ENCODE measurements at regions not wholly inside any gene's neighbourhood (a gene's known extent, or its start where the extent isn't known, plus 50 kb on each side); places are given as distances from the start of the nearest gene placed in this dataset.

DNA sequence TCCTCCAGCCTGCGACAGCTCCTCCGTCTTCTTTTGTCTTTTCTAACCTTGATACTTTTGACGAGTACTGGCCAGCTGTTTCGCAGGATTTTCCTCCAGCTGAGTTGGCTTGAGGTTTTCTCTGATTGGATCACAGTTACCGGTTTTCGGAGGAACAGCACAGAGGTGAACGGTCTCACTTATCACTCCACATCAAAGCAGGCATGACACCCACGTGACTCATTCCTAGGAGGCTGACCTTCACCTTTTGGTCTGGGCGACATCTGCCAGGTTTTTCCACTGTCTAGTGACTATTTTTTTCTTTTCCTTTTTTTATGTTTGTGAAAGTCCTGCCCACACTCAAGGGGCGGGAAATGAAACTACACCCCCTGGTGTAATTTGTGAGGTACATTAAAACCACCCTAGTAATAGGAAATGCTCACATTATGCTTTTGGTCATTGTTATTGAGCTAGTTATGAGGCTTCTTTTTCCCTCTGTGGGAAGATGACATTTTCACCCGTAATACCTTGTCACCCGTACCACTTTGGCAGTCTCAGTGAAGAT is 319.2 kb downstream of the GADD45G start:
- DNase-seq (ENCODE audit: low read depth, low spot score) (no peak), FAIRE-seq (no peak), ATAC-seq (no peak)
- Histone ChIP-seq H3K27me3 (replicated peaks in 1 of 2; ENCODE audit: control insufficient read depth in 2 of 2, insufficient read depth in 2 of 2, low read length in 1 of 2) (peaks cover 1 to 4% of the 10 kb centered on the region in 2 experiments; a peak in 3 of 4 replicates), H2AFZ (ENCODE audit: control insufficient read depth, low read depth, low read length) (no peak overlapping the region), H3K9ac (ENCODE audit: control insufficient read depth, insufficient read depth, low read length) (no peak overlapping the region), H3K36me3 (ENCODE audit: control insufficient read depth in 2 of 2, insufficient read depth in 2 of 2, low read length in 1 of 2) (no peaks in the 10 kb centered on the region), H3K4me1 (ENCODE audit: control insufficient read depth, insufficient read depth, low read length) (no peaks in the 10 kb centered on the region), H3K79me2 (ENCODE audit: control insufficient read depth, insufficient read depth, low read length) (no peaks in the 10 kb centered on the region), H3K4me3 (no peak overlapping the region), H3K4me2 (ENCODE audit: control insufficient read depth, insufficient read depth) (no peak overlapping the region), H4K20me1 (ENCODE audit: control insufficient read depth, insufficient read depth) (no peaks in the 10 kb centered on the region), H3K9me3 (replicated peaks; ENCODE audit: control insufficient read depth, insufficient read depth, low read length) (no peaks in the 10 kb centered on the region), H3K27ac (ENCODE audit: control insufficient read depth, insufficient read depth) (no peak overlapping the region)
- CTCF ChIA-PET, result interaction anchor here (0.7 to 1.9 kb wide), 4 partner anchors 10 to 326 kb away, joined by 3 to 12 read pairs (median 4); no protein-coding TSS in a partner anchor
- TF ChIP-seq, protein P1, sequence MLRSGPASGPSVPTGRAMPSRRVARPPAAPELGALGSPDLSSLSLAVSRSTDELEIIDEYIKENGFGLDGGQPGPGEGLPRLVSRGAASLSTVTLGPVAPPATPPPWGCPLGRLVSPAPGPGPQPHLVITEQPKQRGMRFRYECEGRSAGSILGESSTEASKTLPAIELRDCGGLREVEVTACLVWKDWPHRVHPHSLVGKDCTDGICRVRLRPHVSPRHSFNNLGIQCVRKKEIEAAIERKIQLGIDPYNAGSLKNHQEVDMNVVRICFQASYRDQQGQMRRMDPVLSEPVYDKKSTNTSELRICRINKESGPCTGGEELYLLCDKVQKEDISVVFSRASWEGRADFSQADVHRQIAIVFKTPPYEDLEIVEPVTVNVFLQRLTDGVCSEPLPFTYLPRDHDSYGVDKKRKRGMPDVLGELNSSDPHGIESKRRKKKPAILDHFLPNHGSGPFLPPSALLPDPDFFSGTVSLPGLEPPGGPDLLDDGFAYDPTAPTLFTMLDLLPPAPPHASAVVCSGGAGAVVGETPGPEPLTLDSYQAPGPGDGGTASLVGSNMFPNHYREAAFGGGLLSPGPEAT (IDR thresholded peaks at IDR 0.05; ENCODE audit: low read depth), result no peak
- TF ChIP-seq ZNF274 (IDR thresholded peaks at IDR 0.05; ENCODE audit: insufficient read depth, insufficient read length) (no peak), MYB (IDR thresholded peaks at IDR 0.05; ENCODE audit: borderline replicate concordance, low read depth, low read length) (no peak), RAD51 (IDR thresholded peaks at IDR 0.05) (peak; percentile 27; the same call in 1 of the 2 replicates), SMC3 (IDR thresholded peaks at IDR 0.05; ENCODE audit: borderline replicate concordance, low read length) (peak; percentile 19; the same call in 1 of the 2 replicates), IKZF1 (conservative IDR thresholded peaks at IDR 0.05) (0 out of 2 replicates have a peak, but pooled peaks have one; percentile 12), NR2F1 (conservative IDR thresholded peaks at IDR 0.05) (peak; percentile 48; the same call in 1 of the 2 replicates), SUZ12 (IDR thresholded peaks at IDR 0.05; ENCODE audit: unreplicated experiment) (no peak), ZNF384 (IDR thresholded peaks at IDR 0.05; ENCODE audit: borderline replicate concordance, low read depth, low read length) (0 out of 2 replicates have a peak, but pooled peaks have one; percentile 11), RUNX3 (IDR thresholded peaks at IDR 0.05; ENCODE audit: low read length) (peak; percentile 6; the same call in 1 of the 2 replicates), RAD21 (IDR thresholded peaks at IDR 0.05; ENCODE audit: insufficient read depth, low read depth, low read length) (peak; percentile 29; the same call in 1 of the 2 replicates)
- TF ChIP-seq, protein P2, sequence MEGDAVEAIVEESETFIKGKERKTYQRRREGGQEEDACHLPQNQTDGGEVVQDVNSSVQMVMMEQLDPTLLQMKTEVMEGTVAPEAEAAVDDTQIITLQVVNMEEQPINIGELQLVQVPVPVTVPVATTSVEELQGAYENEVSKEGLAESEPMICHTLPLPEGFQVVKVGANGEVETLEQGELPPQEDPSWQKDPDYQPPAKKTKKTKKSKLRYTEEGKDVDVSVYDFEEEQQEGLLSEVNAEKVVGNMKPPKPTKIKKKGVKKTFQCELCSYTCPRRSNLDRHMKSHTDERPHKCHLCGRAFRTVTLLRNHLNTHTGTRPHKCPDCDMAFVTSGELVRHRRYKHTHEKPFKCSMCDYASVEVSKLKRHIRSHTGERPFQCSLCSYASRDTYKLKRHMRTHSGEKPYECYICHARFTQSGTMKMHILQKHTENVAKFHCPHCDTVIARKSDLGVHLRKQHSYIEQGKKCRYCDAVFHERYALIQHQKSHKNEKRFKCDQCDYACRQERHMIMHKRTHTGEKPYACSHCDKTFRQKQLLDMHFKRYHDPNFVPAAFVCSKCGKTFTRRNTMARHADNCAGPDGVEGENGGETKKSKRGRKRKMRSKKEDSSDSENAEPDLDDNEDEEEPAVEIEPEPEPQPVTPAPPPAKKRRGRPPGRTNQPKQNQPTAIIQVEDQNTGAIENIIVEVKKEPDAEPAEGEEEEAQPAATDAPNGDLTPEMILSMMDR (IDR thresholded peaks at IDR 0.05 in 2 of 3, conservative IDR thresholded peaks at IDR 0.05 in 1 of 3; ENCODE audit: control insufficient read depth in 2 of 3, extremely low read depth in 1 of 3, insufficient read depth in 1 of 3, low read depth in 3 of 3, low read length in 3 of 3), result peak in 1 of 3 experiments; percentile 19; a peak in 2 of 6 replicates
- TF ChIP-seq, protein P3, sequence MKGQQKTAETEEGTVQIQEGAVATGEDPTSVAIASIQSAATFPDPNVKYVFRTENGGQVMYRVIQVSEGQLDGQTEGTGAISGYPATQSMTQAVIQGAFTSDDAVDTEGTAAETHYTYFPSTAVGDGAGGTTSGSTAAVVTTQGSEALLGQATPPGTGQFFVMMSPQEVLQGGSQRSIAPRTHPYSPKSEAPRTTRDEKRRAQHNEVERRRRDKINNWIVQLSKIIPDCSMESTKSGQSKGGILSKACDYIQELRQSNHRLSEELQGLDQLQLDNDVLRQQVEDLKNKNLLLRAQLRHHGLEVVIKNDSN (IDR thresholded peaks at IDR 0.05; ENCODE audit: borderline replicate concordance, extremely low read length, insufficient read depth, low read depth, low read length), result peak; percentile 23
- in situ Hi-C loops (cut with MboI) (no loop called here), intact Hi-C loops (cut with micrococcal nuclease; ENCODE audit: unreplicated experiment) (no loop called here)
- SMC1A ChIA-PET (ENCODE audit: uncharacterized antibody, unreplicated experiment), result interaction anchor here (1.3 to 2.1 kb wide), 4 partner anchors 176 to 330 kb away, joined by 3 to 6 read pairs (median 4); no protein-coding TSS in a partner anchor
- RAD21 ChIA-PET (ENCODE audit: unreplicated experiment), result interaction anchor here (1.0 to 1.9 kb wide), 4 partner anchors 181 to 326 kb away, joined by 3 to 10 read pairs (median 4); no protein-coding TSS in a partner anchor
- POLR2A ChIA-PET, result no interaction called here
- BruUV-seq (replicated peaks), result no TSS peak
- 28% methylated on average over 12 of the region's 12 CpGs for whole genome bisulfite sequencing (ENCODE audit: insufficient coverage, insufficient replicate concordance, low lambda C conversion rate, missing lambda C conversion rate)
